KMS-11 (cell line): ENCODE measurements at regions not wholly inside any gene's neighbourhood (a gene's known extent, or its start where the extent isn't known, plus 50 kb on each side); places are given as distances from the start of the nearest gene placed in this dataset.
"Not testable (repeated sequence)": the region's sequence is repeated elsewhere in the genome, so short reads cannot be mapped to it uniquely, and the experiment has no call there.

Source experiments
- H2AFZ ChIP-seq: fragments of 200-600 bp; sonication (generic); 2 replicates; pipeline ENCODE4 v1.6.1; 2016; ENCODE audit warnings: antibody characterized with exemption, mixed run types, low read depth
- H3K27ac ChIP-seq: fragments of 200-600 bp; sonication (generic); 2 replicates; pipeline ENCODE4 v1.6.1; 2016; ENCODE audit warnings: mild to moderate bottlenecking, mixed run types
- H3K27me3 ChIP-seq: fragments of 200-600 bp; sonication (generic); 2 replicates; pipeline ENCODE4 v1.6.1; 2017; ENCODE audit warnings: mild to moderate bottlenecking, low read depth, mixed run types, moderate library complexity; ENCODE audit not compliant: insufficient read depth
- H3K36me3 ChIP-seq: fragments of 200-600 bp; sonication (generic); 2 replicates; pipeline ENCODE4 v1.6.1; 2017; ENCODE audit warnings: mild to moderate bottlenecking, mixed run types; ENCODE audit not compliant: insufficient read depth
- H3K4me1 ChIP-seq: fragments of 200-600 bp; sonication (generic); 2 replicates; pipeline ENCODE4 v1.6.1; 2016; ENCODE audit warnings: mild to moderate bottlenecking, low read depth, mixed run types; ENCODE audit not compliant: poor library complexity, severe bottlenecking
- H3K4me2 ChIP-seq: fragments of 200-600 bp; sonication (generic); 2 replicates; pipeline ENCODE4 v1.7.0; 2016; ENCODE audit warnings: mild to moderate bottlenecking, mixed run types
- H3K4me3 ChIP-seq: fragments of 200-600 bp; sonication (generic); IDR thresholded peaks from 2 replicates; pipeline ENCODE4 v1.6.1; 2017; ENCODE audit warnings: low read depth, low read length, mixed read lengths; ENCODE audit not compliant: insufficient read depth
- H3K79me2 ChIP-seq: fragments of 200-600 bp; sonication (generic); 2 replicates; pipeline ENCODE4 v1.6.1; 2016; ENCODE audit warnings: low read depth, mixed run types; ENCODE audit not compliant: insufficient read depth
- H3K9ac ChIP-seq: fragments of 200-600 bp; sonication (generic); 2 replicates; pipeline ENCODE4 v1.6.1; 2016; ENCODE audit warnings: mild to moderate bottlenecking, mixed run types
- H4K20me1 ChIP-seq: fragments of 200-600 bp; sonication (generic); 2 replicates; pipeline ENCODE4 v1.6.1; 2016; ENCODE audit warnings: mild to moderate bottlenecking, mixed run types; ENCODE audit not compliant: insufficient read depth
- TF ChIP-seq, protein P1 (sequence below): fragments of 200-600 bp; sonication (generic); conservative IDR thresholded peaks from 2 replicates; pipeline ENCODE4 v1.6.1; 2017; ENCODE audit warnings: low read depth, mild to moderate bottlenecking, antibody characterized with exemption, low read length, moderate library complexity, mixed read lengths

DNA sequence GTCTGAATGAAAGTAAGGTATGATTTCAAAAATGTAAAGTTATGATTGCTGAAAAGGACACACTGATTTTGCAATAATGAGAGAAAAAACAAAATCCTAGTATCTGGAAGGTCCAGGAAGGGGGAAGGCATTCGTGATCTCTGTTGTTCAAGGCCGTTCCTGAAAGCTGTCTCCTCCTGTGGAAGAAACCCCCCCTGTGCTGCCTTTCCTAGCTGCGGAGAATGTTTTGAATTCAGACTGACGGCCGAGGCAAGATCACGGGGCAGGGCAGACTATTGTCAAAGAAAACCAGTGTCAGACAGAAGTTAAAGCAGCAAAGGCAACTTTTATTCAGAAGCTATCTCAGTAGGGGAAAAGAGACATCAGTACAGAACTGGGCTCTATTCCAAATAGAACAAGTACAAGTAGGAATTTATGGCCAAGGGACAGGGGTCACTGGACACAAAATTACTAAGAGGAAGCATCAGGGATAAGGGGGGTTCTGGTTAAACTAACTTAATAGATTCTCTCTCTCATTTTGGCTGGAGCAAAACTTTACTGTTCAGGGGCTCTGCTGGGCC is 61.9 kb upstream of the IGFBPL1 start:
- no peak overlapping the region for H2AFZ ChIP-seq
- H3K36me3 ChIP-seq: no peaks in the 10 kb centered on the region
- no peaks in the 10 kb centered on the region for H3K79me2 ChIP-seq
- H3K4me2 ChIP-seq: no peak overlapping the region
- H3K9ac ChIP-seq: no peak overlapping the region
- no peaks in the 10 kb centered on the region for H3K27me3 ChIP-seq
- TF ChIP-seq, protein P1, sequence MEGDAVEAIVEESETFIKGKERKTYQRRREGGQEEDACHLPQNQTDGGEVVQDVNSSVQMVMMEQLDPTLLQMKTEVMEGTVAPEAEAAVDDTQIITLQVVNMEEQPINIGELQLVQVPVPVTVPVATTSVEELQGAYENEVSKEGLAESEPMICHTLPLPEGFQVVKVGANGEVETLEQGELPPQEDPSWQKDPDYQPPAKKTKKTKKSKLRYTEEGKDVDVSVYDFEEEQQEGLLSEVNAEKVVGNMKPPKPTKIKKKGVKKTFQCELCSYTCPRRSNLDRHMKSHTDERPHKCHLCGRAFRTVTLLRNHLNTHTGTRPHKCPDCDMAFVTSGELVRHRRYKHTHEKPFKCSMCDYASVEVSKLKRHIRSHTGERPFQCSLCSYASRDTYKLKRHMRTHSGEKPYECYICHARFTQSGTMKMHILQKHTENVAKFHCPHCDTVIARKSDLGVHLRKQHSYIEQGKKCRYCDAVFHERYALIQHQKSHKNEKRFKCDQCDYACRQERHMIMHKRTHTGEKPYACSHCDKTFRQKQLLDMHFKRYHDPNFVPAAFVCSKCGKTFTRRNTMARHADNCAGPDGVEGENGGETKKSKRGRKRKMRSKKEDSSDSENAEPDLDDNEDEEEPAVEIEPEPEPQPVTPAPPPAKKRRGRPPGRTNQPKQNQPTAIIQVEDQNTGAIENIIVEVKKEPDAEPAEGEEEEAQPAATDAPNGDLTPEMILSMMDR: no peak
- no peaks in the 10 kb centered on the region for H3K4me1 ChIP-seq
- no peaks in the 10 kb centered on the region for H4K20me1 ChIP-seq
- no peak overlapping the region for H3K27ac ChIP-seq
- no peak overlapping the region for H3K4me3 ChIP-seq

DNA sequence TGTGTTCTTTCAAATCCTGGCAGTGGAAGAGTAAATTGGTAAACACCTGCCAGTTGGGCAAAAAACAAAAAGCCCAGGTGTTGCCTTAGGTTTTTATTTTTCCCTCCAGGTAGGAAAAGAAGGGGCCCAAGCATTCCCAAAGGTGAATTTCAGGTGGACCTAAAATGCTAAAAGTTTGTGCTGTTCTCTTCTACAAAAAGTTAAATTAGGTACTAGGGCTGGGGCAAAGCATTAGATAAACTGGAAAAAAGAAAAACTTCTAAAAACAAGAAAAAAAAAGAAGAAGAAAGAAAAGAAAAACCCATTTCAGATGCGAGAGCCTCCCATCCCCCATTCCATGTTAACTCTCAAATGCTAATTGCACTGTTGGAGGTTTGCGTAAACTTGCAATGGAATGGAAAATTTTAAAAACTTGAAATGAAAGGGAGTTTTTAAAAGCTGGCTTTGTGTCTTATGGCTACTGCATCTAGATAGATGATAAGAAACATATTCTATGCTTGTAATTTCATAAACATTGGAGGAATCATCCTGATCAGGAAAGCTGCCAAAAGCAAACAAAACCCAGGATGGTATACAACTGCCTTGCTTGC is 59.9 kb upstream of the IGFBPL1 start:
- not testable (repeated sequence) for H3K4me2 ChIP-seq, H2AFZ ChIP-seq, H3K4me1 ChIP-seq, H3K79me2 ChIP-seq, H3K36me3 ChIP-seq, H4K20me1 ChIP-seq, H3K9ac ChIP-seq, H3K27ac ChIP-seq, H3K4me3 ChIP-seq, H3K27me3 ChIP-seq

DNA sequence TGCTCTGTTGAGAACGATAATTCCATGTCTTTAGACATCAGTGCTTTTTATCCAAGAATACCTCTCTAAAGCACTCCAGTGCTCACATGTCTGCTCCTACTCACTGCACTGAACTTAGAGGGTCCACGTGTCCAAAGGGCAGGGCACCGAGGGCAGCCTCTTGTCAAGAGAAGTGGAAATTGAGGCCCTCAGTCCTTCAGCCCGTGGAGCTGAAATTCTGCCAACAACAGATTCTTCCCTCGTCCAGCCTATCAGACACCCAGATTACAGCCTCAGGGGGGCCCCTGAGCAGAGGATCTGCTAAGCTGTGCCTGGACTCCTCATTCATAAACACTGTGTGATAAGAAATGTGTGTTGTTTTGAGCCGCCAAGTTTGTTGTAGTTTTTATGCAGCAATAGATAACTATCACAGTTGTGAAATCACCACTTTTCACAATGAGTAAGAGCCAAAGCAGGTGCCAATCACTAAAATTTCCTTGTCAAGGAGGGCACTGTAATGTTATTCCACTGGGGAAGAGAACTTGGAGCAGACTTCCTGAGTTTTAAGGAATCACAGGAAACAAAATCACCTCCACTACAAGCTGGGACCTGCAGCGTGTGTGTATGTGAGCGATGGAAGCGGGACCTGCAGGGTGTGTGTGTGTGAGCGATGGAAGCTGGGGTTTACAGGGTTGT is 58.8 kb upstream of the IGFBPL1 start:
- Histone ChIP-seq H3K4me3 (no peak overlapping the region), H3K4me1 (no peaks in the 10 kb centered on the region), H3K4me2 (no peak overlapping the region), H3K27ac (no peak overlapping the region), H3K9ac (no peak overlapping the region), H4K20me1 (no peaks in the 10 kb centered on the region), H3K79me2 (no peaks in the 10 kb centered on the region), H3K36me3 (no peaks in the 10 kb centered on the region), H2AFZ (no peak overlapping the region), H3K27me3 (no peaks in the 10 kb centered on the region)
- TF ChIP-seq, protein P1: no peak

DNA sequence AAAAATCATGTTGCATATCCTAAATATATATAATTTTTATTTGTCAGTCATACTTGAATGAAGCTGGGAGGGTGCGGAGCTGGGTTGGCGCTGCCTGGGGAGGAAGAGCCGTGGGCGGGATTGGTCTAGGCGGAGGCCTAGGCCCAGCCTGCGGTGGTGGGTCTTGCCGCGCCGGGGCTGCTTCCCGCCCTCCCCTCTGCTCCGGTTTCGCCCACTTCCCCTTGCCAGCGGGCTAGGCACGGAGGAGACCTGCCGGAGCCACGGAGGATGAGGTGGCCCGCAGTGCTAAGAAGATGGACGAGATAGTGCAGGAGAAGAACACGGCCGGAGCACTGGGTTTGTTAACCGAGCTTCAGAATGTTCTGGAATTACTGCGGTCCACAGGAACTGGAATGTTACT is 54.0 kb upstream of the IGFBPL1 start:
- H3K4me1 ChIP-seq: no peaks in the 10 kb centered on the region
- no peak overlapping the region for H3K27ac ChIP-seq
- H3K79me2 ChIP-seq: no peaks in the 10 kb centered on the region
- no peaks in the 10 kb centered on the region for H4K20me1 ChIP-seq
- no peak overlapping the region for H3K4me3 ChIP-seq
- no peak overlapping the region for H3K9ac ChIP-seq
- TF ChIP-seq, protein P1: no peak
- H3K4me2 ChIP-seq: no peak overlapping the region
- no peaks in the 10 kb centered on the region for H3K36me3 ChIP-seq
- no peaks in the 10 kb centered on the region for H3K27me3 ChIP-seq
- no peak overlapping the region for H2AFZ ChIP-seq

DNA sequence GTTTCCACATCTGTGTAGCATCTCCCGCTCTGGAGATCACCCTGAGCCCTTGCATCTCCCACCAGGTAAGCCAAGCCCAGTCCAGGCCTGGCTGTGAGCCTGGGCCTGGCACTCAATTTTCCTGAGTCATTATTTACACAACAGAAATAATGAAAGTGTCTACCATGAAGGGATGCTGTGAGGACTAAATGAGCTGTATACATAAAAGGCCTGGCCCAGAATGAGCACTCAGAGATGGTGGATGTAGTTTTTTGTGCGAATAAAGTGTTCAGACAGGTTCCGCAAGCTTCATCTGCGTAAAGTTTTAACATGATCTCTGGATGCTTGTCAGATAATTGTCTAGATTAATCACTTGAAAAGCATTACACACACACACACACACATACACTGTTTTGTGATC is 50.2 kb upstream of the IGFBPL1 start:
- not testable (repeated sequence) for H2AFZ ChIP-seq, H3K36me3 ChIP-seq, H3K79me2 ChIP-seq, H4K20me1 ChIP-seq, H3K9ac ChIP-seq, H3K27me3 ChIP-seq, H3K27ac ChIP-seq, H3K4me3 ChIP-seq, H3K4me1 ChIP-seq, H3K4me2 ChIP-seq
